ENCODE measurements at regions not wholly inside any gene's neighbourhood (a gene's known extent, or its start where the extent isn't known, plus 50 kb on each side); places are given as distances from the start of the nearest gene placed in this dataset.
"Not testable (repeated sequence)": the region's sequence is repeated elsewhere in the genome, so short reads cannot be mapped to it uniquely, and the experiment has no call there.

GRCh38 chr5:40347981-40348725, 331.6 kb upstream of the PTGER4 start:
- no peak for DNase-seq

DNA sequence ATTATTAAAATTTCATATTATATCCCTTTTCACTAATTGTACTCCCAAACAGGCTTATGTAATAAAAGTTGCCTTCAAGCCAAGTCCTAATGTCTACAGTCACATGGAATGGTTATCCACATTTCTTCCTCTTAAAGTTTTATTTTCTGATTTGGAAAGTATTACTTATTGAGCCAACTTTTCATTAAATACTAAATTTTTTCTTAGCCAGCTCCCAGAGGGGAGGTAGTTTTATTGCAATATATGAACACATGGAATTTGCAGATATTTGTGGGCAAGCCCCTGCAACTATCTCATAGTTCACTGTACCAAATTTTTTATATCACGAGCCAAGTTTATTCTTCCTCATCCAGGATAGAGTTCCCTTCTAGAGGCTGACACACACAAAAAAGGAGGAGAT, 332.8 kb upstream of the PTGER4 start:
- DNase-seq: no peak

DNA sequence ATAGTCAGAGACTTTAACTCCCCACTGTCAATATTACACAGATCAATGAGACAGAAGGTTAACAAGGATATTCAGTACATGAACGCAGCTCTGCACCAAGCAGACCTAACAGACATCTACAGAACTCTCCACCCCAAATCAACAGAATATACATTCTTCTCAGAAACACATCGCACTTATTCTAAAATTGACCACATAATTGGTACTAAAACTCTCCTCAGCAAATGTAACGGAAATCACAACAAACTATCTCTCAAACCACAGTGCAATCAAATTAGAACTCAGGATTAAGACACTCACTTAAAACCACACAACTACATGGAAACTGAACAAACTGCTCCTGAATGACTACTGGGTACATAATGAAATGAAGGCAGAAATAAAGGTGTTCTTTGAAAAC, 341.3 kb upstream of the PTGER4 start:
- not testable (repeated sequence) for DNase-seq

DNA sequence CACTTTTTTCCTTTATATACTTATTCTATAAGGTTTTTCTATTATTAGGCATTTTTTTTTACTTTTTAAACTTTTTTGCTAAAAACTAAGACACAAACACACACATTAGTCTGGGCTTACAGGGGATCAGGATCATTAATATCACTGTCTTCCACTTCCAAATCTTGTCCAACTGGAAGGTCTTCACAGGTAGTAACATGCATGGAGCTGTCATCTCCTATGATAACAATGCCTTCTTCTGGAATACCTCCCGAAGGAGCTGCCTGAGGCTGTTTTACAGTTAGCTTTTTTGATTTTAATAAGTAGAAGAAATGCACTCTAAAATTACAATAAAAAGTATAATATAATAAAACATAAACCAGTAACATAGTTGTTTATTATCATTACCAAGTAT, 345.5 kb upstream of the PTGER4 start:
- DNase-seq: no peak

- no peak for DNase-seq
Observed at GRCh38 chr5:40333459-40334241, 346.1 kb upstream of the PTGER4 start.

GRCh38 chr5:40332970-40333369, 346.7 kb upstream of the PTGER4 start:
- no peak for DNase-seq

DNA sequence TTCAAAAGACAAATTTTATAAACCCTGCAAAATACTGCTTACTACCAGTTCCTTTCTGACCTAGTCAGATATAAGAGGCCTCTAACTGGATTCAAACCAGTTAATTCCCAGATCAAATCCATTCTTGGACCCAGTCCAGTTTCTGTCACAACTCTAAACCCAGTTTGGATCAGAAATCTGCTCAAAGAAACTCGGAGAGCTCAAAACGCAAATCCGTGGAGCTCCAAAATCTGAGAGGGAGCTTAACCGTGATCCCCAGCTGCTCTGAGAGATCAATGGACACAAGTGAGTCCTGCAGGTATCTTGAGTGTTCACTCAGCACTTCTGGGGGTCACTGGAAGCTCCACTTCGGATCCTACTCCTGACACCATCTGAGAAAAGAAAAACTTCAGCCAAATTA, 348.1 kb upstream of the PTGER4 start:
- no peak for DNase-seq

DNA sequence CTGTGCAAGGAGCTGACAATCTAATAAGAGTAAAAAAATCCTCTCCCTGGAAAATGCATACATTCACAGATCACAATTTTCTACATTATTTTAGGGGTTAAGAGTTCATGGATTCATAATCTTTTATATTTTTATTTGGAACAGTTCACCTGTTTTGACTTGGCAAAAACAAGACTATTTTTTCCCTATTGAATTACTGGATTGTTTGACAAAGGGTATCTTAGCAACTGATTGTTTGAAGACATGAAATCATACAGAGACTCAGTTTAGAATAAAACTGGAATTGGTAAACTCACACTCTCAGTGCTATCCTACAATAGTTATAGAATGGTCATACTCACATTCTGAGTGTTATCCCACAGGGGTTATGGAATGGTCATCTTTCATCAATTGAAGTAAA, 358.2 kb upstream of the PTGER4 start:
- no peak for DNase-seq

DNA sequence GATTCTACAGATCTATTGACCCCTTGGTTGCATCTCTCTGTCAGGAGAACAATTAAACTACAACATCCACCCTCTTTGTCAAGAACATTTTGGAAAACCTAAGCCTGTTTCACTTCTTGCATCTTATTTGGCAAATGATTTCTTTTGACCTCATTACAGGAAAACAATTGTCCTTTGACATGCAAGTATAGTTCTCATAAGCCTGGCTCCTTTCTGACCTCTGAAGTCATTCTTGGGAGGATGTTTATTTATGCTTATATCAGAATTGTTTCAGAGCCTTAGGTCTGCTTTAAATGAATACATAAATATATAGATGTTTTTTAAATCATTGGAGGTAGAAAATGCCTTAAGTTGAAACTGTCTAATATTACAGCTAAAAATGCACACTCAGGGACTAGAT, 361.3 kb upstream of the PTGER4 start:
- no peak for DNase-seq

- no peak for DNase-seq
Observed at GRCh38 chr5:40317023-40317422, 362.7 kb upstream of the PTGER4 start.

DNA sequence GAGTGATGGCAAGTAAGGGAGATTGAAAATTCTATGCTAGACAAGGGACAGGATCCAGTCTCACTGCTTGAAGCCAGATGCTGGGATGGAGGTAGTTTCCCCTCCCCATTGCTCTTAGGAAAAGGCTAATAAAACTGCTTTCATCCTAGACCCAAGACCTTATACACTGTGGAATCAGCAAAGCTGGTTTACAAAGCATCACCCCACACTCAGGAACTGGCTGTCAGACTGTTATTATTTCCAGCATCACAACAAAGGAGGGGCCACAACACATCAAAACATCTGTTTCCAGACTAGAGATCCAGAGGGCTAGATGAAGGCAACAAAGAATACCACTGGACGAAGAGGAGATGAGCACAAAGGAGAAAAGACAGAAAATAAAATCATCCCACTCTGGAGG, 364.6 kb upstream of the PTGER4 start:
- DNase-seq: no peak

GRCh38 chr5:40314275-40314674, 365.4 kb upstream of the PTGER4 start:
- DNase-seq: no peak

- no peak for DNase-seq
Observed at GRCh38 chr5:40312205-40312604, 367.5 kb upstream of the PTGER4 start.

DNA sequence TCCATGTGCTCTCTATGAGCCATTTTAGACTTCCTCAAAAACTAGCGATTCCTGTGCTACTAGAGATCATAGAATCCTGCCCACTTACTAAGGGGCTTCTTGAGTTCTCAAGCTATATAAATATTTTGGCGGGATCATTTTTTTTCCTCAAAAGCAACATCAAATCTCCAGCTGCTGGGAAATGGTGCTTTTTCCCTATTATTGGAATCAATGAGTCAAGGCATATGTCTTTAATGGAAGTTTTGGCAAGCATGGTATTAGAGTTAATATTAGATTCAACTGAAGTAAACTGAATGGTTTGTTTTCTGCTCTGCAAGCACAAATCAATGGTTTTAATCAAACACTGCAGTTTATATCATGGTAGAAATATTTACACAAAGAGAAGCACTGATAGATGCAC, 369.9 kb upstream of the PTGER4 start:
- DNase-seq: no peak

GRCh38 chr5:40308867-40309266, 370.8 kb upstream of the PTGER4 start:
- DNase-seq: no peak

GRCh38 chr5:40307920-40308319, 371.8 kb upstream of the PTGER4 start:
- no peak for DNase-seq

GRCh38 chr5:40306869-40307487, 372.7 kb upstream of the PTGER4 start:
- no peak for DNase-seq

GRCh38 chr5:40292006-40292405, 387.7 kb upstream of the PTGER4 start:
- DNase-seq: no peak

DNA sequence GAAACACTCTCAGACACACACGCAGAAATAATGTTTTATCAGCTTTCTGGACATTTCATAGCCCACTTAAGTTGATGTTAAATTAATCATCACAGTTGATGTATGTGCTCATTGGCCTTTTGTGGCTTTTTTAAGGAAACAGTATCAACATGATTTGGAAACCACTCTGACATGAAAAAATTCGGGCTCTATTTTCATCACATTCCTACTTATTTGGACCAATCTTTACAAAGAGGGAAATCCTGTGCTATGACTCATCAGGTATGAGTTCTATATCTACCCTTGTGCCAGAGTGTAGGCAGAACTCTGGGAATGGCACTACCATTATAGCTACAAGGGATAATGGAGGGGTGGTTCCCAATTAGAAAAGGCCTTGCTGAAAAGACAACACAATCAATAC, 388.4 kb upstream of the PTGER4 start:
- DNase-seq: no peak

DNA sequence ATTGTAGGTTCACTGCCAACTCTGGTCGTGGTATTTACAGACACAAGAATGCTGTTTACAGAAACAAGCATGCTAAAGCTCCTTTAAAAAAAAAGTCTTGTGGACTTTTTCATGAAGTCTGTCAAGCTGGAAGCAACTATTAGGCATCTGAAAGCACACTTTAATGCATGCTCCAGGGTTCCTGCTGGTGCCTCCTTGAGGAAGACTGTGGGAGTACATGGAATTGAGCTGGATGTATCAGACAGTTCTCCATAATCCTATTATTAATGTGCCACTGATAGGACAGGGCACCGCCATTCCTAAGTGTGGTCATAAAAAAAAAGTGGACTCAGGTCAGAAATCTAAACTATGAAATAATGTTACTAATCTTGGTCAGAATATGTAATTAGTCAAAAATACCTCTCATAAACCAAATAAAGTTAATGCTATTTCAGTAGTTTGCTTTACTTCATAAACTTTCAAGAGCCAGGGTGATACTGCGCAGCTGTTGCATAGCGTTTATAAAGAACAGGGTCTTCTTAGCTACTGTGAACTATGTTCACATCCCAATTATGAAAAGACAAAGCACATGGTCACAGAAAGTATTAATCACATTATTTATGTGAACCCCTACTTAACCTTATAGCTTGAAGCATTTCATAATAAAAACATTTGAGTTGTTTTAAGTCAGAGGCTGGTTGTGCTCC, 390.8 kb upstream of the PTGER4 start:
- DNase-seq: no peak

- DNase-seq: no peak
Observed at GRCh38 chr5:40284863-40285262, 394.9 kb upstream of the PTGER4 start.

- DNase-seq: no peak
Observed at GRCh38 chr5:40278881-40279280, 400.8 kb upstream of the PTGER4 start.

GRCh38 chr5:40277161-40277906, 402.4 kb upstream of the PTGER4 start:
- DNase-seq: no peak

Data from Kasumi-1 (cell line).